ENCODE measurements at regions not wholly inside any gene's neighbourhood (a gene's known extent, or its start where the extent isn't known, plus 50 kb on each side); places are given as distances from the start of the nearest gene placed in this dataset.
"Not testable (repeated sequence)": the region's sequence is repeated elsewhere in the genome, so short reads cannot be mapped to it uniquely, and the experiment has no call there.

GRCh38 chr1:47523835-47524215, 86.0 kb downstream of the FOXD2 start:
- no peak for DNase-seq

DNA sequence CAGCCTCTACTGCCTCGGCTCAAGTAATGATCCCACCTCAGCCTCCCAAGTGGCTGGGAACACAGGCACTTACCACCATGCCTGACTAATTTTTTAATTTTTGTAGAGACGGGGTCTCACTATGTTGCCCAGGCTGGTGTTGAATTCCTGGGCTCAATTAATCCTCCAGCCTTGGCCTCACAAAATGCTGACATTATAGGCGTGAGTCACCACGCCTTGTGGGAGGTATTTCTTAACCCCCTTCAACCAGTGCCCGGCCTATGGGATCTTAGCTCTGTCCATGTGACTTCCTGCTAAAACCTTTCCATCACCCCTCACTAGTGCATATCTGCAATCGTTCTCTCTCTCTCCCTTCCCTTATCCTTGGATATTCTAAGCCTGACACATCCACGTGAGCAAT, 86.4 kb downstream of the FOXD2 start:
- no peak for DNase-seq

- no peak for DNase-seq
Observed at GRCh38 chr1:47527653-47528272, 89.9 kb downstream of the FOXD2 start.

GRCh38 chr1:47529520-47530098, 91.8 kb downstream of the FOXD2 start:
- DNase-seq = no peak

- no peak for DNase-seq
Observed at GRCh38 chr1:47532921-47533792, 95.3 kb downstream of the FOXD2 start.

DNA sequence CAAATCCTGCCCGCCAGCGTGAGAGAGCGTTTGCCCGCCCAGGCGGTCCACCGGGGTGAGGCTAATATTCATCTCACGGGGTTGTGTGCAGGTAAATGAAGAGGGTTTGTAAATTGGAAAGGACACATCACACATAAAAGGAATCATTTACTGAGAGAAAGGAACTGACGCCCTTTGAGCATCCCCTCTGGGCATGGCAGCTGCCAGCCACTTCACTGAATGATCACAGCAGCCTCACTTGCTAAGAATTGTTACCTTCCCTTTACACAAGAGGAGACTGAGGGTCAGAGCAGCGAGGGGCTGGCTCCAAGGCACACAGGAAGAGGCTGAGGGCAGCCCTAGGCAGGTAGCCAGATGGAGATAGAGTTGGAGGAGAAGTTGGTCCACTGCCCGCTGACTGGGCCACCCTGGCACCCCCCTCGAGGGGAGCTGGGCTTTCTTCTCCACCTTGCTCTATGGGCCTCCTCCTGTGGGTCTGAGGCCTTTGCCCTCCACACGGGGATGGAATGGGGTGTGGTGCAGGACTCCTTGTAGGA, 96.0 kb downstream of the FOXD2 start:
- no peak for DNase-seq

DNA sequence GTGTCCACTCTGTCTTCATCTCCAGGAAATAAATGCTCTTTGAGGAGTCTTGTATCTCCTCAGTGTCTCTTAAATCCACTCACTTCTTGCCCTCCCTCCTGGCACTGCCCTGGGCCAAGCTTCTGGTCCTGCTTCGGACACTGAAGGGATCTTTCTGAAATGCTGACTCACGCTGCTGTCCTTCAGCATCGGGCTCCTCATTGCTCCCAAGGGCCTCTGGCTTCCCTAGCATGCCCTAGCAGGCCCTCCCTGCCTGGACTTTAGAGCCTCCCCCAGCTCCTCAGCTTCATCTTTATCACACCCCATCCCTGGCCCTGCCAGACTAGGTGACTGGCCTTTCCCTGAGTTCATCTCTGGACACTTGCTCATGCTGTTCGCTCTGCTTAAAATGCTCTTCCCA, 96.6 kb downstream of the FOXD2 start:
- DNase-seq = no peak

- DNase-seq = no peak
Observed at GRCh38 chr1:47536646-47537118, 98.8 kb downstream of the FOXD2 start.

GRCh38 chr1:47537268-47537667, 99.4 kb downstream of the FOXD2 start:
- no peak for DNase-seq

GRCh38 chr1:47537966-47538365, 100.1 kb downstream of the FOXD2 start:
- DNase-seq = no peak

GRCh38 chr1:47538530-47538929, 100.7 kb downstream of the FOXD2 start:
- DNase-seq = not testable (repeated sequence)

DNA sequence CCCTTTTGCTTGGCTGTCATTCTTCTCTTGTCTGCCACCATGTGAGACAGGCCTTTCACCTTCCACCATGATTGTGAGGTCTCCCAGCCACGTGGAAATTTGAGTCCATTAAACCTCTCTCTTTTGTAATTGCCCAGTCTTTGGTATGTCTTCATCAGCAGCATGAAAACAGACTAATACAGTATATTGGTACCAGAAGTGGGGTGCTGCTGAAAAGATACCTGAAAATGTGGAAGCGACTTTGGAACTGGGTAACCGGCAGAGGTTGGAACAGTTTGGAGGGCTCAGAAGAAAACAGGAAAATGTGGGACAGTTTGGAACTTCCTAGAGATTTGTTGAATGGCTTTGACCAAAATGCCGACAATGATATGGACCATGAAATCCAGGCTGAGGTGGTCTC, 103.9 kb downstream of the FOXD2 start:
- DNase-seq = not testable (repeated sequence)

DNA sequence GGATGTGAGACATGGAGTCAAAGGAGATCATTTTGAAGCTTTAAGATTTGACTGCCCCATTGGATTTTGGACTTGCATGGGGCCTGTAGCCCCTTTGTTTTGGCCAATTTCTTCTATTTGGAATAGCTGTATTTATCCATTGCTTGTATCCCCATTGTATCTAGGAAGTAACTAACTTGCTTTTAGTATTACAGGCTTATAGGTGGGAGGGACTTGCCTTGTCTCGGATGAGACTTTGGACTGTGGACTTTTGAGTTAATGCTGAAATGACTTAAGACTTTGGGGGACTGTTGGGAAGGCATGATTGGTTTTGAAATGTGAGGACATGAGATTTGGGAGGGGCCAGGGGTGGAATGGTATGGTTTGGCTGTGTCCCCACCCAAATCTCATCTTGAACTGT, 105.2 kb downstream of the FOXD2 start:
- DNase-seq = not testable (repeated sequence)

GRCh38 chr1:47545912-47546483, 108.2 kb downstream of the FOXD2 start:
- no peak for DNase-seq

- DNase-seq = no peak
Observed at GRCh38 chr1:47547753-47548573, 110.1 kb downstream of the FOXD2 start.

- DNase-seq = no peak
Observed at GRCh38 chr1:47548637-47549036, 110.8 kb downstream of the FOXD2 start.

DNA sequence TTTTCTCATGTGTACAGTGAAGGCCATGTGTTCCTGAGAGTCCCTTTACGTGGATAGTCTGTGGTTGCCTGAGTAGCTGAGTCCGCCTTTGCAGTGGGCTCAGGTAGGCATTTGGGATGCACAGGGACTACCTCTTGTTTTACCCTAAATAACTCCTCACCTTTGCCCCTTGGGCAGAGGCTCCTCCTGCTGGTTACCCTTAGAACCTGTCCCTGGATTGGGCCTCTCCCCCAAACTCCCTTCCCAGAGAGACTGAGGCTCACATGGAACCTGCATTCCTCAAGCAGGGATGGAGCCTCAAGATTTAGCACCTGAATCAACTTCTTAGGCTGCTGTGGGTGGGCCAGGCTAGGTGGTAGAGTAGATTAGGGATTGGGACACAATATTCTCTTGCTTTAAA, 111.7 kb downstream of the FOXD2 start:
- DNase-seq = no peak

- DNase-seq = no peak
Observed at GRCh38 chr1:47550929-47551328, 113.1 kb downstream of the FOXD2 start.

DNA sequence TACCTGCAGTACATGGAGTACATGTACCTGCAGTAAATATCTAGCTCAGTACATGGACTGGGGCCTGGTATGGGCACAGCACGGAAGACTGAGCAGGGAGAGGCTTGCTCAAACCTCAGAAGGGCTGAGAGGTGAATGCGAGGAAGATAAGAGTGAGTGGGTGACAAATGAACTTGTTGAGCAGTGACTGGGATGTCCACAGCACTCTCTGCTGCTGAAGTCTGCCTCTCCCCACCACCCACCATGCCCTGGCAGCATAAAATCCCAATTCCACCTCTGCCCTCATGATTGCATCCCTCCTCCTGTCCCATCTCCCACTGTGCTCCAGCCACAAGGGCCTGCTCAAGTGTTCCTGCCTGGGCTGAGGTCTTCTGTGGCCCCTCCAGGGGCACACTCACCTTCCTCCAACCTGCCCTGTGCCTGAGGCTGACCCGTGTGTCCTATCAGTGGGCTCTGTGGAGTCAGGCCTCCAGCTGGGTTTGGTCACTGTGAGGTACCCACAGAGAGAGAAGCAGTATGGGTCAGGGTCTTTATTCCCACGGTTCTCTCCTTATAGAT, 114.2 kb downstream of the FOXD2 start:
- no peak for DNase-seq

DNA sequence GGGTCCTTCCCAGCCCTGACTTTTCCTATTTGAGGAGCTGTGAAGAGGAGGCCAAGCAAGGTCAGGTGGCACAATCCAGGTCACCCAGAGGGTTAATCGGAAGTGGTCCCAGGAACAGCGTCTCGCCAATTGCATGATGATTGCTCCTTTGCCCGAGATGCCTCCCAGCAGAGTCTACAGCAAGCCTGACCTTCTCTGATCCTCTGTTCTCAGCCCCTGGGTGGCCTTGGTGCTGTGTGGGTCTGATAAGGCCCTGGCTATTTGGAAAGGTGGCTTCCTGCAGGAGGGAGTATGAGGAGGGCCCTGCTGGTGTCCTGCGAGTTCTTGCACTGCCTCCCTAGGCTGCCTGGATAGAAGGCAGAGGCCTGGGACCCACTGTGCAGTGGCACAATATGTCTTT, 116.2 kb downstream of the FOXD2 start:
- no peak for DNase-seq

- no peak for DNase-seq
Observed at GRCh38 chr1:47554901-47555300, 117.1 kb downstream of the FOXD2 start.

DNA sequence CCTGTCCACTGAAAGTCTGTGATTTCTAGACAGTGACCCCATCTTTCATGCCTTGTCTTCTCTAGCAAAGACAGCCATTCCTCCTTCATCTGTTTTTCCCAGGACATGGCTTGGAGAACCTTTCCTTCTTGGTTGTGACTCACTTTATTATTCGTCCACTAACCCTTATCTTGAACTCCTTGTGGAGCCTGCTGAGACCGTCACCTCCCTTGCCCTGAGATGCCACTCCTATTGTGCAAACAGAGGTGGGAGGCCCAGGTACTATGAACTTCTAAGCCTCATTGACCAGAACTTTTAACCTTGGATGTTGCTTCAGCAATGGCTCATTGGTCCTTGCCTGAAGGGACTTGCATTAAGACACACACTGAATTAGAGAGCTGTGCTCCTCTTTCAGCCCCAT, 117.5 kb downstream of the FOXD2 start:
- DNase-seq = no peak
